ENCODE measurements at regions not wholly inside any gene's neighbourhood (a gene's known extent, or its start where the extent isn't known, plus 50 kb on each side); places are given as distances from the start of the nearest gene placed in this dataset.
"Not testable (repeated sequence)": the region's sequence is repeated elsewhere in the genome, so short reads cannot be mapped to it uniquely, and the experiment has no call there.

- no peak overlapping the region for H3K27ac Mint-ChIP-seq
- TF ChIP-seq, protein P1, sequence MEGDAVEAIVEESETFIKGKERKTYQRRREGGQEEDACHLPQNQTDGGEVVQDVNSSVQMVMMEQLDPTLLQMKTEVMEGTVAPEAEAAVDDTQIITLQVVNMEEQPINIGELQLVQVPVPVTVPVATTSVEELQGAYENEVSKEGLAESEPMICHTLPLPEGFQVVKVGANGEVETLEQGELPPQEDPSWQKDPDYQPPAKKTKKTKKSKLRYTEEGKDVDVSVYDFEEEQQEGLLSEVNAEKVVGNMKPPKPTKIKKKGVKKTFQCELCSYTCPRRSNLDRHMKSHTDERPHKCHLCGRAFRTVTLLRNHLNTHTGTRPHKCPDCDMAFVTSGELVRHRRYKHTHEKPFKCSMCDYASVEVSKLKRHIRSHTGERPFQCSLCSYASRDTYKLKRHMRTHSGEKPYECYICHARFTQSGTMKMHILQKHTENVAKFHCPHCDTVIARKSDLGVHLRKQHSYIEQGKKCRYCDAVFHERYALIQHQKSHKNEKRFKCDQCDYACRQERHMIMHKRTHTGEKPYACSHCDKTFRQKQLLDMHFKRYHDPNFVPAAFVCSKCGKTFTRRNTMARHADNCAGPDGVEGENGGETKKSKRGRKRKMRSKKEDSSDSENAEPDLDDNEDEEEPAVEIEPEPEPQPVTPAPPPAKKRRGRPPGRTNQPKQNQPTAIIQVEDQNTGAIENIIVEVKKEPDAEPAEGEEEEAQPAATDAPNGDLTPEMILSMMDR (IDR thresholded peaks at IDR 0.05; ENCODE audit: unreplicated experiment): no peak
These were observed 219.3 kb downstream of the CAAP1 start for GRCh38 chr9:26673261-26673660.

DNA sequence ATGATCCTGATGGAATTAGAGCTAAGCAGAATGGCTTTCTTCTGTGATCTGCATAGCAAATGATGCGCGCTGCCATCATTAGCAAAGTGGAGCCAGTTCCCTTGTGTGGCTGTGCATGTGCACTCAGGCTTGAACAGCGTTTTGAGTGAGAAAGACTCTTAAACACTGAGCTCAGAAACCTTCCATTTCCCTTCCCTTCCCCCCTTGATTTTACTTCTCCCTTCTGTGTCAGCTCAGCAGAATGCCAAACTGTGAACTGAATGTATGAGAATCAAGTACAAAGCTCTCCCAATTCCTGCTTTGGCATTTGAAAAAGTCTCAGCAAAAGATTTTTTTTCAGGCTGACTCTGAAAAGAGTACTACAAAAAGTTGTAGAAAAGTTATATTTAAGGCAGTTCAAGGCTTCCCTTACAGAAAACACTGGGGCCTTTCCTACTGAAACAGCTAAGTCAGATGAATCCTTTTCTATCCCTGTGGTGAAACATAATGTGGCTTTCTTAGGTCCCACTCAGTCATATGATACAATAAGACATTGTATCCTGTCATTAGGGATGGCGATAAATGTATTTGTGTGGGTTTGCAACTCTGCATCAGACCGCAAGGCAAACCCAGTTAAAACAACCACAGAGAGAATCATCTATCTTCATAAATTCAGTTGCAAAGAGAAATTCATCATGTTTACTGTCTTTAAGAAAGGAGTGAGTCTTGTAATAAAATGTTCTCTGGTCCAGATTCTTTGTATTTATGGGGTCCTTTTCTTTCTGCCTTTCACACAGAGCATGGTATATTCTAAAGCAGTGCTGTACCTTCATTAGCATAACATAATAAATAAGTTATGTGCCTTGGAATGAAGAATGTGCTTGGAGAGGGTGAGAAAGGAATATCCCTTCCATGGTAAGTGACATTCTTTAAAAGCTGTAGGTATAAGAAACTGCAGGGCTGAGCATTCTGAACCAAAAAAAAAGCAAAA, 222.6 kb downstream of the CAAP1 start:
- no peak overlapping the region for H3K4me3 Mint-ChIP-seq (ENCODE audit: low read depth)
- H3K27ac Mint-ChIP-seq: no peak overlapping the region
- no peak for DNase-seq (ENCODE audit: low spot score, unreplicated experiment)

More at GRCh38 chr9:26673261-26673660, 219.3 kb downstream of the CAAP1 start:
- Mint-ChIP-seq H3K4me3 (ENCODE audit: low read depth) (no peak overlapping the region), H3K4me1 (ENCODE audit: low read depth) (peaks cover 11% of the 10 kb centered on the region), H3K27me3 (peaks cover 7% of the 10 kb centered on the region), H3K9me3 (ENCODE audit: low read depth) (no peaks in the 10 kb centered on the region), H3K36me3 (ENCODE audit: insufficient read depth) (no peaks in the 10 kb centered on the region)
- no peak for DNase-seq (ENCODE audit: low spot score, unreplicated experiment)

GRCh38 chr9:26667882-26668281, 224.7 kb downstream of the CAAP1 start:
- Mint-ChIP-seq H3K36me3 (ENCODE audit: insufficient read depth) (peaks cover 1% of the 10 kb centered on the region), H3K27me3 (peaks cover 12% of the 10 kb centered on the region), H3K4me3 (ENCODE audit: low read depth) (no peak overlapping the region), H3K9me3 (ENCODE audit: low read depth) (no peaks in the 10 kb centered on the region), H3K4me1 (ENCODE audit: low read depth) (peaks cover 7% of the 10 kb centered on the region), H3K27ac (no peak overlapping the region)
- no peak for DNase-seq (ENCODE audit: low spot score, unreplicated experiment)
- TF ChIP-seq, protein P1 (IDR thresholded peaks at IDR 0.05; ENCODE audit: unreplicated experiment): no peak

More for the DNA sequence above, 222.6 kb downstream of the CAAP1 start:
- H3K9me3 Mint-ChIP-seq (ENCODE audit: low read depth): no peaks in the 10 kb centered on the region
- TF ChIP-seq, protein P1 (IDR thresholded peaks at IDR 0.05; ENCODE audit: unreplicated experiment): no peak
- H3K4me1 Mint-ChIP-seq (ENCODE audit: low read depth): peaks cover 7% of the 10 kb centered on the region
- no peaks in the 10 kb centered on the region for H3K36me3 Mint-ChIP-seq (ENCODE audit: insufficient read depth)
- H3K27me3 Mint-ChIP-seq: peaks cover 12% of the 10 kb centered on the region

DNA sequence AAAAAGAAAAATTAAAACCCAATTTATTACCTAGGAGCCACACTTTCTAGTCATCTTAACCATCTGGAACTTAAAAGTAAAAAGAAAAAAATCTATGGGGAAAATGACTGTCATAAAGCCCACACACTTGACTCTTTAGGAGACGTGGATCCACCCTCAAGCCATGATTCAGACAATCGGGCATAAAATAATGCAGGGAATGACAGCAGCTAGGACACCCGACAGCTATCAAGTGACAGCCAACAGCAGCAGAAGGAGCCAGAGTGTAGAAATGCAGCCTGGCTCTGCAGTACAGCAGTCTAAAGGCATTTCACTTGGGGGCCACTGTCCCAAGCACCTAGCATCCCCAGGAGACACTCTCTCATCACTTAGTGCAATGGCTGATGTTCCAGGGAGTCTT, 226.9 kb downstream of the CAAP1 start:
- Mint-ChIP-seq H3K9me3 (ENCODE audit: low read depth) (peaks cover 10% of the 10 kb centered on the region), H3K4me3 (ENCODE audit: low read depth) (no peak overlapping the region), H3K27ac (no peak overlapping the region), H3K36me3 (ENCODE audit: insufficient read depth) (peaks cover 3% of the 10 kb centered on the region), H3K27me3 (peaks cover 15% of the 10 kb centered on the region), H3K4me1 (ENCODE audit: low read depth) (peaks cover 7% of the 10 kb centered on the region)
- DNase-seq (ENCODE audit: low spot score, unreplicated experiment): no peak
- TF ChIP-seq, protein P1 (IDR thresholded peaks at IDR 0.05; ENCODE audit: unreplicated experiment): no peak

GRCh38 chr9:26664087-26664773, 228.4 kb downstream of the CAAP1 start:
- DNase-seq (ENCODE audit: low spot score, unreplicated experiment); H3K4me3 Mint-ChIP-seq (ENCODE audit: low read depth); H3K36me3 Mint-ChIP-seq (ENCODE audit: insufficient read depth); H3K4me1 Mint-ChIP-seq (ENCODE audit: low read depth); H3K27ac Mint-ChIP-seq: not testable (repeated sequence)
- Mint-ChIP-seq H3K9me3 (ENCODE audit: low read depth) (peaks cover 10% of the 10 kb centered on the region), H3K27me3 (peaks cover 12% of the 10 kb centered on the region)
